H1 (cell line): ENCODE measurements at regions not wholly inside any gene's neighbourhood (a gene's known extent, or its start where the extent isn't known, plus 50 kb on each side); places are given as distances from the start of the nearest gene placed in this dataset.

Experiments
- POU5F1 ChIP-seq: IDR thresholded peaks from 2 replicates; pipeline ENCODE4 v1.6.1; 2011; ENCODE audit warnings: low read depth, mild to moderate bottlenecking, low read length, moderate library complexity
- RAD21 ChIP-seq, 2 experiments: IDR thresholded peaks in 1 of 2; conservative IDR thresholded peaks in 1 of 2; 2 replicates each; pipeline ENCODE4 v1.6.1; 2011; ENCODE audit warnings: low read depth in 2 of 2, low read length in 2 of 2, improper control_type of control experiment in 1 of 2, inconsistent platforms in 1 of 2, mild to moderate bottlenecking in 1 of 2, moderate library complexity in 1 of 2

- TF ChIP-seq RAD21 (IDR thresholded peaks at IDR 0.05 in 1 of 2, conservative IDR thresholded peaks at IDR 0.05 in 1 of 2; ENCODE audit: low read depth in 2 of 2, low read length in 2 of 2): no peak
- TF ChIP-seq POU5F1: no peak
Observed at GRCh38 chr22:47237890-47238480, 475.5 kb downstream of the TBC1D22A start (continued).
